ENCODE measurements at regions not wholly inside any gene's neighbourhood (a gene's known extent, or its start where the extent isn't known, plus 50 kb on each side); places are given as distances from the start of the nearest gene placed in this dataset.

DNA sequence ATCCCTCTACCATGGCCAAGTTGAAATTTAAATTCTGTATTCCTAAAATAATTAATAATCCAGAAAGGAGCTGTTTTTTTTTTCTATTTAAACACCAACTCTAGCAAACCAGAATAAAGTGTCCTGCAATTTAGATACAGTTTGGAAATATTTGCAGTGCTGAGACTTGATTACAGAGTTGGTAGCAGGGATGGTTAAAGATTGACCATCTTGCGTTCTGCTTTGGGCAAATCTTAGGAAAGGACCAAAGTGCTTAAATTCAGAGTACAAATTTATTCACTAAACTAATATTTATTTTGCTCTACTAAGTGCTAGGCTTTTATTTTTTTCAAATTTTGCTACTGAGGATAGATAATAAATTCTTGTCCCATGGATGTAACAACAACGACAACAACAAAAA is 180.2 kb upstream of the AADAT start:
- Histone ChIP-seq H3K9me1 (ENCODE audit: control insufficient read depth, extremely low read depth, insufficient read depth, low read length) (no peaks in the 10 kb centered on the region), H3K4me2 (ENCODE audit: control insufficient read depth, extremely low read depth, insufficient read depth, low read depth, low read length) (no peak overlapping the region), H2AFZ (ENCODE audit: control insufficient read depth, low read length) (no peak overlapping the region), H3K9me3 (ENCODE audit: control insufficient read depth, low read depth, low read length) (no peaks in the 10 kb centered on the region), H3K27ac (ENCODE audit: control insufficient read depth, insufficient read depth, low read length) (no peak overlapping the region), H4K20me1 (ENCODE audit: control insufficient read depth, extremely low read depth, insufficient read depth, low read length) (no peaks in the 10 kb centered on the region), H3K27me3 (ENCODE audit: control insufficient read depth, extremely low read depth, insufficient read depth, low read length) (no peaks in the 10 kb centered on the region), H3K4me1 (ENCODE audit: control insufficient read depth, extremely low read depth, insufficient read depth, low read length) (no peaks in the 10 kb centered on the region), H3K9ac (ENCODE audit: control insufficient read depth, extremely low read depth, insufficient read depth, low read length) (no peak overlapping the region), H3K36me3 (ENCODE audit: control insufficient read depth in 2 of 2, extremely low read depth in 1 of 2, insufficient read depth in 2 of 2, low read length in 2 of 2) (no peaks in the 10 kb centered on the region), H3K79me2 (ENCODE audit: control insufficient read depth, insufficient read depth, low read length) (no peaks in the 10 kb centered on the region), H3K4me3 (ENCODE audit: control insufficient read depth in 2 of 3, extremely low read depth in 1 of 3, insufficient read depth in 2 of 3, low read depth in 1 of 3, low read length in 3 of 3) (no peak overlapping the region)
- DNase-seq (ENCODE audit: low read depth, low spot score) (no peak), FAIRE-seq (no peak)
- TF ChIP-seq, protein P1, sequence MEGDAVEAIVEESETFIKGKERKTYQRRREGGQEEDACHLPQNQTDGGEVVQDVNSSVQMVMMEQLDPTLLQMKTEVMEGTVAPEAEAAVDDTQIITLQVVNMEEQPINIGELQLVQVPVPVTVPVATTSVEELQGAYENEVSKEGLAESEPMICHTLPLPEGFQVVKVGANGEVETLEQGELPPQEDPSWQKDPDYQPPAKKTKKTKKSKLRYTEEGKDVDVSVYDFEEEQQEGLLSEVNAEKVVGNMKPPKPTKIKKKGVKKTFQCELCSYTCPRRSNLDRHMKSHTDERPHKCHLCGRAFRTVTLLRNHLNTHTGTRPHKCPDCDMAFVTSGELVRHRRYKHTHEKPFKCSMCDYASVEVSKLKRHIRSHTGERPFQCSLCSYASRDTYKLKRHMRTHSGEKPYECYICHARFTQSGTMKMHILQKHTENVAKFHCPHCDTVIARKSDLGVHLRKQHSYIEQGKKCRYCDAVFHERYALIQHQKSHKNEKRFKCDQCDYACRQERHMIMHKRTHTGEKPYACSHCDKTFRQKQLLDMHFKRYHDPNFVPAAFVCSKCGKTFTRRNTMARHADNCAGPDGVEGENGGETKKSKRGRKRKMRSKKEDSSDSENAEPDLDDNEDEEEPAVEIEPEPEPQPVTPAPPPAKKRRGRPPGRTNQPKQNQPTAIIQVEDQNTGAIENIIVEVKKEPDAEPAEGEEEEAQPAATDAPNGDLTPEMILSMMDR (optimal IDR thresholded peaks at IDR 0.05 in 1 of 3, IDR thresholded peaks at IDR 0.05 in 1 of 3, conservative IDR thresholded peaks at IDR 0.05 in 1 of 3; ENCODE audit: extremely low read depth in 1 of 3, insufficient read depth in 2 of 3, low read length in 3 of 3), result no peak
- TF ChIP-seq EZH2 (IDR thresholded peaks at IDR 0.05; ENCODE audit: low read length), result no peak
- dilution Hi-C loops (cut with MboI; ENCODE audit: extremely low pct_ligation_motif_present, low sequenced_read_pairs), result no loop called here

GRCh38 chr4:170259631-170260153 is 169.9 kb upstream of the AADAT start:
- Histone ChIP-seq H3K4me1 (ENCODE audit: control insufficient read depth, extremely low read depth, insufficient read depth, low read length) (peaks cover 2% of the 10 kb centered on the region), H3K36me3 (ENCODE audit: control insufficient read depth in 2 of 2, extremely low read depth in 1 of 2, insufficient read depth in 2 of 2, low read length in 2 of 2) (no peaks in the 10 kb centered on the region), H2AFZ (ENCODE audit: control insufficient read depth, low read length) (no peak overlapping the region), H3K4me3 (ENCODE audit: control insufficient read depth in 2 of 3, extremely low read depth in 1 of 3, insufficient read depth in 2 of 3, low read depth in 1 of 3, low read length in 3 of 3) (no peak overlapping the region), H3K27ac (ENCODE audit: control insufficient read depth, insufficient read depth, low read length) (no peak overlapping the region), H3K27me3 (ENCODE audit: control insufficient read depth, extremely low read depth, insufficient read depth, low read length) (no peaks in the 10 kb centered on the region), H3K9me3 (ENCODE audit: control insufficient read depth, low read depth, low read length) (no peaks in the 10 kb centered on the region), H4K20me1 (ENCODE audit: control insufficient read depth, extremely low read depth, insufficient read depth, low read length) (no peaks in the 10 kb centered on the region), H3K9me1 (ENCODE audit: control insufficient read depth, extremely low read depth, insufficient read depth, low read length) (no peaks in the 10 kb centered on the region), H3K9ac (ENCODE audit: control insufficient read depth, extremely low read depth, insufficient read depth, low read length) (no peak overlapping the region), H3K79me2 (ENCODE audit: control insufficient read depth, insufficient read depth, low read length) (no peaks in the 10 kb centered on the region), H3K4me2 (ENCODE audit: control insufficient read depth, extremely low read depth, insufficient read depth, low read depth, low read length) (no peak overlapping the region)
- dilution Hi-C loops (cut with MboI; ENCODE audit: extremely low pct_ligation_motif_present, low sequenced_read_pairs), result no loop called here
- DNase-seq (ENCODE audit: low read depth, low spot score) (peak; percentile 92), FAIRE-seq (peak; percentile 93)
- TF ChIP-seq, protein P1 (optimal IDR thresholded peaks at IDR 0.05 in 1 of 3, IDR thresholded peaks at IDR 0.05 in 1 of 3, conservative IDR thresholded peaks at IDR 0.05 in 1 of 3; ENCODE audit: extremely low read depth in 1 of 3, insufficient read depth in 2 of 3, low read length in 3 of 3), result peak; percentile 91 to 100 (median 95)
- TF ChIP-seq EZH2 (IDR thresholded peaks at IDR 0.05; ENCODE audit: low read length), result no peak
